ELF-1 (cell line): ENCODE measurements at regions not wholly inside any gene's neighbourhood (a gene's known extent, or its start where the extent isn't known, plus 50 kb on each side); places are given as distances from the start of the nearest gene placed in this dataset.

Source experiments
- DNase-seq: peaks from one replicate; pipeline ENCODE4 v3.0.0-alpha.2; 2016; ENCODE audit warnings: low read depth, low spot score

DNA sequence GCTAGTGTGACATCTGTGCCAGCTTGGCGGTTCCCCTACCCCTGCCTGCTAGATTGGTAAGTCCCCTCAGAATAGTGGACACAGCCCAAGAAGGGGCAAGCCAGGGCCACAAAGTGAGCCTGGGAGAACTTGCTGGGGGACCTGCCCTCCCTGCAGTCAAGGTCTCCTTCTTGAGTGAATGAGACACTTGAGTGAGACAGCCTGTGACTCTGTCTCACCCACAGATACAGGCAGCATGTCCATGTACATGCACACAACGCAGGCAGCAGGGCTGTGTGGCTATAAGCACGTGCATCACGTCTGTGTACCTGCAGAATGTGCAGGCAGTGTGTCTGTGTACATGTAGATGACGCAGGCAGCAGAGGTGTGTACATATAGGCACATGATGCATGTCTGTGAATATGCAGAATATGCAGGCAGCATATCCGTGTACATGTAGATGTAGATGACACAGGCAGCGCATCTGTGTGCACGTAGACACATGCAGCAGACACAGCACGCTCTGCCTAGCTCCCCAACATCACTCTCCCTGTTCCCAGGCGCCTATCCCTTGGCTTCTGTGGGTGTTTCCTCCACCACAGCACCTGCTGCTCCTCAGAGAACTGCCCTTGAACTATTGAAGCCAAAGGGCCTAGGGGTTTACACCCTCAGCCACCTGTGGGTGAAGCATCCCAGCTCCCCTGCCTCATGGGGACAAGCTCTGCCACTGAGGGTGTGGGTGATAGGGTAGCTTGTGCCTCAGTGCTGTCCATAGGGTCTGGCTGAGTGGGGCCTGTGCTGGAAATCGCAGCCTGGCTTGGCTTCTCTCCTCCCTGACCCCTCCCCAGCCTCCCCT, 147.2 kb upstream of the TWIST2 start:
- no peak for DNase-seq

DNA sequence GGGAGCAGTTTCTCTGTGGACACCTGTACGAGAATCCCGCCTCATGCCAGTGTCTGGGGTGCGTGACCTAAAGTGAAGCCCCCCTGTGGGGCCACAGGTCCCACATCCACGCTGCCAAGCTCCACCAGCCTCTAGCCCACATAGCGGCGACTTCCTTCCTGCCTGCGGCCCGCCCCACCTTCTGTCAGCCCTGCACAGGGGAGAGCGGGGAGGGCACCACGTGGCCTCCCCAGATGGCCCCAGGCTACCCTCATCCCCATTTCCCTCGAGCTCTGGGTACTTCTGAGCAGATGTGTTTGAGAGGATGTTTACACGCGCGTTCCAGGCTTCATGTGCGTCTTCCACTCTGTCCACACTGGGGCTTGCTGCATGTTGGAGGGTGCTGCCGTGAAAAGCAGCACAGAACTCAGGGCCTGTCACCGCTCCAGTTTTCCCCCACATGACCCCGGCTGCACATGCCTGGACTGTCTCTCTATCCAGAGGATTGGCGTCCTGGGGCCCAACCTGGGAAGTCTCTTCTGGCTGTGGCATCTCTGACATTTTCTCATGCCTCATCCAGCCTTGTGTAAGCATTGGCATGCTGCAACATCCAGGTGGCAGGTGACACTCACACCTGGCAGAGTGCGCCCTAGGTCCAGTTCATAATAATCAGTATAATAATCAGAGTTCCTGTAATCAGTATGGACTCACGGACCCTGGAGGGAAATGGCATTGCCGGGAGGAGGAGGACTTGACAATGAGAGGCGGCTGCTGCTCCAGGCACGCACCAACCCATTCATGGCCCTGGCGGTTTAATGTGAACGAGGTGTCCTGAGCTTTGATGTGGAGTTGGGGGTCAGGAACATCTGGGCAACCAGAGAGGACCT, 146.3 kb upstream of the TWIST2 start:
- no peak for DNase-seq

DNA sequence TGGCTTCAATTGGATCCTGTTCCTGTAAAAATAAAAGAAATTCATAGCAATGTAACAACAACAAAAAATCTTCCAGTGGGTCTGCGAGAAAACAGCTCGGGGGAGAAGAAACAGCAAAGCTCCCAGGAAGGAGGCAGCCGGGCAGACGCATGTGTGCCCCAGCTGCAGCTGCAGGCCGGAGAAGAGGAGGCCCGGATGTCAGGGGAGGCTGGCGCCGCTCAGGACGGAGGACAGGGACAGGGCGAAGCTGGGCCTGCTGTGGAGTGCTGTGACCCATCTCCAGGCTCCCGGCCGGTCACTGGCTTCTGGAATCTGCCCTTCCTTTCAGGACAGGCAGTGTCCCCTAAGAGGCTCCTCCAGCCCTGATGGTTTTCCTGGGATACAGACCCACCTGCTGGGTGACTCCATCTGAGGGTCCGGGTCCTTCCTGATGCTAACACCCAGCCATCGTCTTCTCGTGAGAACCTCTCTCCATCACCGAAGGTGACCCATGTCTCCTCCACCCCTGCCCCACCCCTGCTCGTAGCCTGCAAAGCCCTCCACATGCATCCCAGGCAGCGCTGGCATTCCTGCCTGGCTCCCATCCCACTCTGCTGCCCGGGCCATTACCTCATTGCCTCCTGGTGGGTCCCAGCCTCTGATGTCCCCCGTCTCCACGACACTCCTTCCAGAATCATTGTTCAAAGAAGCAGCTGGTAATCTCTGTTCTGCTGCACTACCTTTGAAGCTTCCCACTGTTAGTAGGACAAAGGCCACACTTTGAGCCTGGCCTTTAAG, 145.4 kb upstream of the TWIST2 start:
- DNase-seq: no peak

DNA sequence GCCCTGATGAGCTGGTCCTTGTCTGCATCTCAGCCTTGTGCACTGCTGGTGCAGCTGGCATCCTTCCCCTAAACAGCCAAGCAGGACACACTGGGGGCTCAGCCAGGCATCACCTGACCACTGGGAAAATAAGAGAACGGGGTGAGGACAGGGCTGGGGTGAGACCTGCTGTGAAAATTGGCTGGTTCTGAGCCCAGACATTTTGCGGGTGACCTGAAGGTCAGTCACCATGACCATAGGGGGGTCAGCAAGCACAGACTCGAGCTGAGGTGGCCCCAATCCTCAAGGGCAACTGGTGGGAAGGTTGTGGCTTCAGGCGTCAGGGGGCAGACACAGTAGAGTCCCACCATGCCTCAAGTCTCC, 144.9 kb upstream of the TWIST2 start:
- no peak for DNase-seq

DNA sequence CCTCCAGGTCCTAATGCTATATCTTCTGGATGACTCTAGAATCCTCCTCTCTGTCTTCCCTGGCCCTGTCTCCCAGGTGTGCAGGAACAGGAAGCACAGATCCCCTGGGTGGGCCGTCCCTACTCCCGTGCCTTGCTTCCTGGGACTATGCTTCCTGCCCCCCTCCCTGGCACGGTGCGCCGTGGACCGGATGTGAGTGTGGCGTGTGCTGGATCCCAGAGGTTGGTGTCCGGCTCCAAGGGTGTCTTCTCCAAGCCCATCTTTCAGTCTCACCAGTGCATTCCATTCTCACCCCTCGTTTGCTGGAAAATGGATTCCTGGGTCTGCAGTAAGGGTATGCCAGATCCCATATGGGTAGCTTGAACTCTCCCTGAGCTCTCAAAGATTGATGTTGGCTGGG, 144.4 kb upstream of the TWIST2 start:
- DNase-seq: no peak

DNA sequence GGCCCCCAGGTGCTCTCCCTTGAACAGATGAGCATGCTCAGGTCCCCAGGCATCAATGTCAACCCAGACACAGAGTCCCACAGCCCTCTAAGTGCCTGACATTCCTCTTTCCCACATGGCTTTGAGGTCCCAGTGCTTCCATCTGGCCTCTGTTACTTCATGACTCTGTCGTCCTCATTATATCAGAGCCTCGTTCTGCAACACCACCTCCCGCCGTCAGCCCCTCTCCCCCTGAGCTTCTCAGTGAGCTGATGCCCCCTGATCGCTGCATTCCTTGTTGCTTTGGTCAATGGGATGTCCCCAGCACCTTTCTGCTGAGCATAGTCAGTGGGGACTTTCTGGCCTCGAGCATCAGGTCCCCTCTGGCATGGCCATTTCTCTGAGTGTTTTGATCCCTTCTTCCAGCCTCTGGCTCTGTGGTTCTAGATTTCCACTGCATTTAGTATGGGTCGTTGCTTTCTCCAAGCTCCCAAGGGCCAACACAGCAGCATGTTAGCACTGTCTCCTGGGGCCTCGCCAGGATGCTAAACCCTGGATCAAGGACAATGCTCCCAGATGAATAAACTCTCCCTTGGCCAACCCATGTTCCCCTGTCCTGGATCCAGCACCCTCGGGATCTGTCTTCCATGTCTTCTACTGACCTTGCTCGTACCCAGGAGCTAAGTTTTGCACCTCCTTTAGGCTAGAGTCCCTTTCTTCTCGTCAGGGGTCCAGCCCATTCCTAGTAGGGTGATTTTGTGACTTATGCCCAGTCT, 143.2 kb upstream of the TWIST2 start:
- DNase-seq: no peak

DNA sequence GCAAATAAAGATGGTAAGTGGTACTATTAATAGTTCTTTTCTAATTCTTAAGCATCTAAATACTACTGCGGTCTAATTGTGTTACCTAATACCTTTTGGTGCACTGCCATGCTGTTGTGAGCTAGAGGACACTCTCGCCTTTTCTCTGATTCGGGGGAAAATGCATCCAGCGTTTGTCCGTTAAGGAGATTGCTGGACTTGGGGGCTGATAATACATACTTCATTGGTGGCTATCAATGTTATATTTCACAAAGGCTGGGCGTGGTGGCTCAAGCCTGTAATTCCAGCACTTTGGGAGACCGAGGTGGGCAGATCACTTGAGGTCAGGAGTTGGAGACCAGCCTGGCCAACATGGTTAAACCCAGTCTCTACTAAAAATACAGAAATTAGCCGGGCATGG, 141.7 kb upstream of the TWIST2 start:
- DNase-seq: no peak

DNA sequence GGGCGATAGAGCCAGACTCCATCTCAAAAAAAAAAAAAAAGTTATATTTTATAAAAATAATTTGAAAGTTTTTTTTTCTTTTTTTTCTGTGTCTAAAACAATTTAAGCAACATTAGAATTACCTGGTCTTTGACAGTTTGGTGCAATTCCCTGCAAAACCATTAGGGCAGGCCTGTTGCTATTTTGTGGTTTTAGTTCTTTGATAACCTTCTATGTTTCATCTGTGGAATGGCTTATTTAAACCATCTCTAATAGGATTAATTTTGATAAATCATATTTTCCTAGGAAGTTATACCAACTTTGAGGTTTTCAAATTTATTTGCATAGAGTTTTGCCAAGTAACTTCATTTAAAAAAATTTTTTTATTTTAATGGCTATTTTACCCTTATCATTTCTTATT, 141.2 kb upstream of the TWIST2 start:
- DNase-seq: no peak

DNA sequence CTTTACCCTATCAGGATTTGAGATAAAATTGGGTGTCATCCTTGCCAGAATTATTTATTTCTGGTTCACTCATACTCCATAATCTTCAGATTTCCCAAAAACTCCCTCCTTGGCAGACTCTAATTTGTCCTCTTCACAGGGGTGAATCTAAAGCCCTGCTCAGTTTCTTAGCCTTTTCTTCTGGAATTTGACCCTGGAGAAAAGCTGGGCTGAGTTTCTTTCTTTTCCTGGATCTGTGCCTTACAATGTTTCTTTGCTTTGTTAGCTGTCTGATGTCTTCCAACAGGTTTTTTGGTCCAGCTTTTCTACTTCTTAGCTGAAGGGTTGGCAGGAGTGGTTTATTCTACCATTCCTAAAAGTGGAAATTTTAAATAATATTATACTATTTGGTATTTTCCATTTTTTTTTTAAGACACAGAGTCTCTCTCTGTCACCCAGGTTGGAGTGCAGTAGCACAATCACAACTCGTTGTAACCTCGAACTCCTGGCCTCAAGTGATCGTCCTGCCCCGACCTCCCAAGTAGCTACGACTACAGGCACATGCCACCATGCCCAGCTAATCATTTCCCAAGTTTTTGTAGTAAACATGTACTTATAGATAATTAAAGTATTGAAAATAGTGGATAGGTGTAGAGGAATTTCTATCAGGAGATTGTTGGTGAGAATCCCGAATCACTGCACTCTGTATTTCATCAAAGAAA, 138.4 kb upstream of the TWIST2 start:
- no peak for DNase-seq

DNA sequence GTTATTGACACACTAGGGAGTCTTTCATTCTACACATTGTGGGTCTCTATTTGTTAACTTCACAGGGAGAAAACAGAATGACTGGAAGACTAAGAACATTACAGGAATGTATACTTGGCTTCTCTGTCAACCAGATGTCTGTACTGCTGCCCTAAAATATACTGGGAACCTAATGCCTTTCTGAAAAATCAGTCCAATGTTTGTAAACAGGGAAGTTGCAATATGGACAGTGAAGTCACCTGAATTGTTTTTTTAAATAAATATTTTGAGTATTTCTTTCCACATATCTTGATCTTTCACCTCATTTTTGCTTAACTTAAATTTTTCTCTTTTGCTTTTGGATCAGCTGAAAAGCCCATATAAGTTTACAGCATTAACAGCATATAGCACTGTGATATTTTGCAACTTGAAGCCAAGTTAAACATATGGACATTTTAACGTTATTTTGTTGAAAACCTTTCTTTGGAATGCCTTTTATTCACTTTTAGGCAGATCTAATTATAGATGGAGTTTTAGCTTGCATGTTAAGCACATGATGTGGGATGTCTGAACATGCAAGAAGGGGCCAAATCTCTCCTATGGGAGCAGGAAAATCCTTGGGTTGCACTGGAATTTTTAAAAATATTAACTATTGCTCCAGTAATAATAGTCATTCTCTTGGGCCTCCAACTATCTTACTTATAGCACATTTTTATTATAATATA, 137.7 kb upstream of the TWIST2 start:
- DNase-seq: no peak

DNA sequence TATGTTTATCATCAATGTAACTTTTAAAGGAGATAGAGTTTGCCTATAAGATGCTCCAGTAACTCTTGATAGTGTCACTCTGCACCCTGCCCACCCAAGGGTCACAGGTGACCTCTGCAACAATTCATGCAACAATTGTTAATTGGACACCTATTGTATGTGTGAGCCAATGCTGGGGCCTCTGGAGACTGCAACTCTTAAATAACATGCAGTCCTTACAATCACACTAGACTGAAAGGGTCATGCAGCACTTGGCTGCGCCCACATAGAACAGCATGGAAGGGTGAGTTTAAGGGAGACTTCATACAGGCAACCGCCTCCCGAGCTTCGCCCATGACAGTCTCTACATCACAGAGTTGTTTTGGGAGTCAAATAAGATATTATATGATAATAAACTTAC, 137.1 kb upstream of the TWIST2 start:
- DNase-seq: no peak

DNA sequence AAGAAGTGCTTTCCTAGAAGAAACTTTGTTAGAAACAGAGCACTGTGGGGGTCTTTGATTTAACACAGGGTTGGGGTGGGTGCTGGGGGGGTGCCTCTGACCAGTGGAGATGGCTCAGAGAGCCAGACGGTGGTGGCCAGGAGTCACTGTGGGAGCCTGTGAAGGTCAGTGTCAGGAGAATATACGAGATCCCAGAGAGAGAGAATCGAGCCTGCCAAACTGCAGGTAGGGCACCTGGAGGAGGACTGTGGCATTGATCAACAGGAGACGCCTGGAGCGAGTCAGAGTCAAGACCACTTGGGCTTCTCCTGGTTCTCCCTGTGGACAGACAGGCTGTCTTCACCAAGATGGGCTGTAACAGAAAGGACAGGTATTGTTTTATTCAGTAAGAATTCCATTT, 136.5 kb upstream of the TWIST2 start:
- no peak for DNase-seq

DNA sequence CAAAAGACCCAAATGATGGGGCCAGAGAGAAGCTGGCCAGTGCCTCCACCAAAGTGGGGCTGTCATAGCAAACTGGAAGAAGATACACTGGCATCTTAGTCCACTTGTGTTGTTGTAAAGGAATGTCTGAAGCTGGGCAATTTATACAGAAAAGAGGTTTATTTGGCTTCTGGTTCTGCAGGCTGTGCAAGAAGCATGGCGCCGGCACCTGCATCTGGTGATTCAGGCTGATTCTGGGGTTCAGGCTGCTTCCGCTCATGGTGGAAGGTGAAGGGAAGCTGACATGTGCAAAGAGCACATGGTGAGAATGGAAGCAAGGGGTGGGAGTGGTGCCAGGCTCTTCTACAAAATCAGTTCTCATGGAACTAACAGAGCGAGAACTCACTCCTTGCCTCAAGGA, 135.9 kb upstream of the TWIST2 start:
- no peak for DNase-seq

DNA sequence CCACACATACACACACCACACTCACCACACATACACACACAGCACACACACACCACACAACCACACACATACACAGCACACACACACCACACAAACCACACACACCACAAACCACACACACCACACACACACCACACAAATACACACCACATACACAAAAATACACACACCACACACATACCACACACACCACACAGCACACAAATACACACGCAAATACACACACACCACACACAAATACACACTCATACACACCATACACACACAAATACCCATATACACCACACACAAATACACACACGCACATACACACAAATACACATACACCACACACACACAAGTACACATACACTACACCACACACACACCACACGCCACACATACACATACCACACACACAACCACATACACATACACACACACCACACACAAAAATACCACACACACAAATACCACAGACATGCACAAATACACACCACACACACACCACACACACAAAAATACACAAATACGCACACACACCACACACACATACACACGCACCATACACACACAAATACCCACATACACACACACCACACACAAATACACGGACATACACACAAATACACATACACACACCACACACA, 134.6 kb upstream of the TWIST2 start:
- no peak for DNase-seq

DNA sequence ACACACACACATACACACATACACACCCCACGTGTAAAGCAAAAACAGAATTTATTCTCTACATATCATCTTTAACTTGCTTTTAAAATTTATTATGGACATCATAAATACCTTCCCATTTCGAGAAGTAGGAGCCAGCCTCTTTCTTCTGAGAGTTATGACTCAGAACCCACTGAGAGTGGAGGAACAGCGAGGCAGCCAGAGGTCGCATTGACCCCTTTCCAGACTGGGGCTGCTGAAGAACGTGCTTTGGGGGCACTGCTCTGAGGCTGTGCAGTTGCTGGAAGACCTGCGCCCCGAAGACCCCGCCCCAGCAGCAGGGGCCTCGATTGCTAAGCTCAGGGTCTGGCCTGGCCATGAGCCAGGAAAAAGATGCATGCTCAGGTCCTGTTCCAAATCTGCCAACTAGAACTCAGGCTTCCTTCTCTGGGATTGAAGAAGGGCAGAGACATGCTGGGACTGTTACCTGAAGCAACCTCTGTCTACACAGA, 133.8 kb upstream of the TWIST2 start:
- no peak for DNase-seq

DNA sequence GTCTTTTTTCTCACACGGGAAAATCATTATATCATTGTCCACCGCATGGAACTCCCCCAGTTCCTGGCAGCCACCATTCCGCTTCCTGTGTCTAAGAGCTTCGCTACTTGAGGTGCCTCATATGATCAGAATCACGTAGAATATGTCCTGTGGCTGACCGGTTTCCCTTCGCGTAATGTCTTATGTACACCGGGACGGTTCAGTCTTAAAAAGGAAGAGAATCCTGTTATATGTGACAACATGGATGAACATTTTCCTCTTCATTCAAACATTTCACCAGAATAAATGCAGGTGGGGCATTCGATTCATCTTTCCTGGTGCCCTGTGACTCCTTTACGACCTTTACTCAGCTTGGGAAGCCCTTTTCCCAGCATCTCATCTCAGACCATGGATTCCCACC, 131.7 kb upstream of the TWIST2 start:
- DNase-seq: no peak

DNA sequence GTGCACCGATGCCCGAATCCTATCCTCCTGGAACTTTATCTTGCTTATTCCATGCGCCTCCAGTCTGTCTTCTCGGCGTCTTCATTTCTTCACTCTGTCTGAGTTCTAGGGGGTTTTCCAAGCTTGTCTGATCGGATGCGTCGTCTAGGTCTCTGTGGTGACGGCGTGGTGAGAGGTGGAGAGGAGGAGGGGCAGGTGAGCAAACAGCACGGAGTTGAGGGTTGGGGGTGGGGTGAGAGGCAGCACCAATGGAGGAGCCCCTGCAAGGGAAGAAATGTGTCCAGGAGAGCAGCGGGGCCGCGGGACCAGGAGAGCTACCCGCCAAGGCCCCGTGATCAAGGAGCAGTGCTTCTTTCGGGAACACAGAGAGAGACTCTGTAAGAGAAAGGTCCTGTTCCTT, 131.3 kb upstream of the TWIST2 start:
- peak; percentile 32 for DNase-seq

DNA sequence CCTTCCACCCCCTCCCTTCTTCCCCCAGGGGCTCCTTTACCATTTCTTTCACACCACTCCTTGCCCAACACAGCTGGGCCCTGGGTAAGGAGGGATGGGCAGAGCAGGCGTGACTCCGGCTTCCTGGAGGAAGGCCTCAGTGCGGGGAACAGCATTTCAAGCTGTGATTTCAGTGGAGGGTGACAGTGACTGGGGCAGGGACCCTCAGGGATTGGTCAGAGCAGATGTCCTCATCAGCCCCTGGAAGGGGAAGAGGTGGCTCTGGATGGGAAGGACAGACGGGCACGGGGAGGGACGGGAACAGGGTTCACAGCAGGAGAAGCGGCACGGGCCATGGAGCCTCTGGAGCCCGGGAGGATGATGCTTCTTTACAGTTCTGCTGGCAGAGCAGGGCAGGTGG, 130.8 kb upstream of the TWIST2 start:
- no peak for DNase-seq

DNA sequence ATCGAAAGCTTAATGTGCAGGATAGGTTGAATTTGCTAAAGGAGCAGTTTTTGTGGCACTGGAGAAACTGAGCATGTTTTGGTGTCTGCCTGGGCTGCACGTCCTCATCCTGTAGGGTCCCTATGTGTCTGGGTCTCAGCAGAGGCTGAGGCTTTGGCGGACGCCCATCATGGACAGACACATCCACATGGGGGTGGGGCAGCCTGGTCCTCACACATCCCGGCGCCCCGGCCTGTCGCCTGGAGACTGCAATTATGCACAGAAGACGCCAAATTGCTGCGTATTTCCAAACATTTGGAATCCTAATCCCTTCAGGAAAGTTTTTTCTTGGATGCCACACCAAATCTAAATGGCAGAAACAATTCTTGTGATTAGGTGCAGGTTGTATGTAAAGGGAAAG, 128.2 kb upstream of the TWIST2 start:
- no peak for DNase-seq

DNA sequence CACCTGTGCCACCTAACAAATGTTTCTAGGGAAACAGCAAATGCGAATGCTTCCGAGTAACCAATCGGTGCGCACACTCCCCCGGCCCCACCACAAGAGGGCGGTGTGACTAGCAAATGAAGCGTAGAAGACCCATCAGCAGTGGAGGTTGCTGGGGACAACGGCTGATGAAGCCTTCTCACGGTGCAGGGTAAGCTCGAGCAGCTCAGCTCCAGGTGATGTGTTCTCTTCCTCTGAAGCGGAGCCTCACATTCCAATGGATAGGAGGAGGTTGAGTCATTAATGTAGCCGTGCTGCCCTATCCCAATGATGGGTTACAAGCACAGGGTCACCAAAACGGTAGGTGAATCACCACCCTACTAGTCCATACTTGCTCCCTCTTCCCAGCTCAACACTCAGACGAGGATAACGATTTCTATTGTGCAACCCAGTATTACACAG, 127.6 kb upstream of the TWIST2 start:
- DNase-seq: peak; percentile 81
